PC-3 (cell line): ENCODE measurements at regions not wholly inside any gene's neighbourhood (a gene's known extent, or its start where the extent isn't known, plus 50 kb on each side); places are given as distances from the start of the nearest gene placed in this dataset.

Experiments used
- EZH2phosphoT487 ChIP-seq: fragments of 300-600 bp; sonication (generic); IDR thresholded peaks from 2 replicates; pipeline ENCODE4 v1.6.1; 2018; ENCODE audit warnings: mild to moderate bottlenecking, antibody characterized with exemption, low read length, borderline replicate concordance
- TF ChIP-seq, protein P1 (sequence below): fragments of 300-600 bp; sonication (generic); conservative IDR thresholded peaks from 2 replicates; pipeline ENCODE4 v1.5.1; 2017; ENCODE audit warnings: antibody characterized with exemption, low read depth, mild to moderate bottlenecking, low read length

GRCh38 chr7:13839063-13839462 lies 150.4 kb downstream of the ETV1 start:
- TF ChIP-seq, protein P1, sequence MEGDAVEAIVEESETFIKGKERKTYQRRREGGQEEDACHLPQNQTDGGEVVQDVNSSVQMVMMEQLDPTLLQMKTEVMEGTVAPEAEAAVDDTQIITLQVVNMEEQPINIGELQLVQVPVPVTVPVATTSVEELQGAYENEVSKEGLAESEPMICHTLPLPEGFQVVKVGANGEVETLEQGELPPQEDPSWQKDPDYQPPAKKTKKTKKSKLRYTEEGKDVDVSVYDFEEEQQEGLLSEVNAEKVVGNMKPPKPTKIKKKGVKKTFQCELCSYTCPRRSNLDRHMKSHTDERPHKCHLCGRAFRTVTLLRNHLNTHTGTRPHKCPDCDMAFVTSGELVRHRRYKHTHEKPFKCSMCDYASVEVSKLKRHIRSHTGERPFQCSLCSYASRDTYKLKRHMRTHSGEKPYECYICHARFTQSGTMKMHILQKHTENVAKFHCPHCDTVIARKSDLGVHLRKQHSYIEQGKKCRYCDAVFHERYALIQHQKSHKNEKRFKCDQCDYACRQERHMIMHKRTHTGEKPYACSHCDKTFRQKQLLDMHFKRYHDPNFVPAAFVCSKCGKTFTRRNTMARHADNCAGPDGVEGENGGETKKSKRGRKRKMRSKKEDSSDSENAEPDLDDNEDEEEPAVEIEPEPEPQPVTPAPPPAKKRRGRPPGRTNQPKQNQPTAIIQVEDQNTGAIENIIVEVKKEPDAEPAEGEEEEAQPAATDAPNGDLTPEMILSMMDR, result no peak
- no peak for TF ChIP-seq EZH2phosphoT487
